A673 (cell line): ENCODE measurements at regions not wholly inside any gene's neighbourhood (a gene's known extent, or its start where the extent isn't known, plus 50 kb on each side); places are given as distances from the start of the nearest gene placed in this dataset.

Experiments used
- BruUV-seq: library from RNA; stranded (reverse); fragments of 400-500 nt; replicated peaks from 2 replicates; lab custom pipeline; 2021; lab: Mats Ljungman, UMichigan
- CTCF ChIA-PET: fragments of 300-600 bp; sonication (Branson Sonifier 250); formaldehyde crosslinking; loops from one replicate; lab custom pipeline; 2022; ENCODE audit warnings: antibody characterized with exemption; lab: Charles Lee
- POLR2A ChIA-PET: fragments of 300-600 bp; sonication (Branson Sonifier 250); formaldehyde crosslinking; loops from one replicate; lab custom pipeline; 2022; ENCODE audit warnings: antibody characterized with exemption; ENCODE audit not compliant: low non-redundant PET; lab: Charles Lee
- DNase-seq: peaks from one replicate; pipeline ENCODE4 v3.0.0-alpha.2; 2015; ENCODE audit warnings: low spot score
- H3K27ac ChIP-seq: fragments of 200-600 bp; sonication (generic); 2 replicates; pipeline ENCODE4 v1.5.1; 2016; ENCODE audit warnings: mixed run types, low read depth, mild to moderate bottlenecking, mixed read lengths, antibody characterized with exemption, low read length; ENCODE audit not compliant: poor library complexity, severe bottlenecking
- H3K27me3 ChIP-seq: fragments of 200-600 bp; sonication (generic); replicated peaks from 2 replicates; pipeline ENCODE4 v1.6.1; 2017; ENCODE audit warnings: mixed run types, low read depth, mild to moderate bottlenecking, mixed read lengths, antibody characterized with exemption, low read length; ENCODE audit not compliant: insufficient read depth, poor library complexity
- H3K36me3 ChIP-seq: fragments of 200-600 bp; sonication (generic); 2 replicates; pipeline ENCODE4 v1.6.1; 2016; ENCODE audit warnings: mixed run types, mild to moderate bottlenecking, mixed read lengths, antibody characterized with exemption, low read length; ENCODE audit not compliant: insufficient read depth, poor library complexity, severe bottlenecking
- H3K4me1 ChIP-seq: fragments of 200-600 bp; sonication (generic); 2 replicates; pipeline ENCODE4 v1.6.1; 2017; ENCODE audit warnings: mixed run types, mild to moderate bottlenecking, mixed read lengths, antibody characterized with exemption, low read length; ENCODE audit not compliant: insufficient read depth, poor library complexity, severe bottlenecking
- H3K4me3 ChIP-seq: fragments of 200-600 bp; sonication (generic); 2 replicates; pipeline ENCODE4 v1.5.1; 2016; ENCODE audit warnings: low read depth, mixed run types, mild to moderate bottlenecking, mixed read lengths, low read length; ENCODE audit not compliant: poor library complexity, severe bottlenecking
- H3K9me3 ChIP-seq: fragments of 200-600 bp; sonication (generic); 2 replicates; pipeline ENCODE4 v1.6.1; 2016; ENCODE audit warnings: mixed run types, low read depth, mild to moderate bottlenecking, mixed read lengths, antibody characterized with exemption, low read length; ENCODE audit not compliant: poor library complexity, severe bottlenecking
- EZH2 ChIP-seq: fragments of 200-600 bp; sonication (generic); IDR thresholded peaks from 2 replicates; pipeline ENCODE4 v1.6.1; 2017; ENCODE audit warnings: borderline replicate concordance, low read depth, mild to moderate bottlenecking, mixed read lengths, antibody characterized with exemption, low read length; ENCODE audit not compliant: poor library complexity, severe bottlenecking
- intact Hi-C: fragments of 100-400 bp; cut with micrococcal nuclease; formaldehyde crosslinking; loops from one replicate; pipeline ENCODE4 v1.10.0; 2022; ENCODE audit not compliant: unreplicated experiment
- TF ChIP-seq, protein P1 (sequence below): fragments of 300-800, 200-600 bp; sonication (generic); conservative IDR thresholded peaks from 2 replicates; pipeline ENCODE4 v1.5.1; 2017; ENCODE audit warnings: low read depth, mild to moderate bottlenecking, antibody characterized with exemption, low read length, moderate library complexity, mixed read lengths

DNA sequence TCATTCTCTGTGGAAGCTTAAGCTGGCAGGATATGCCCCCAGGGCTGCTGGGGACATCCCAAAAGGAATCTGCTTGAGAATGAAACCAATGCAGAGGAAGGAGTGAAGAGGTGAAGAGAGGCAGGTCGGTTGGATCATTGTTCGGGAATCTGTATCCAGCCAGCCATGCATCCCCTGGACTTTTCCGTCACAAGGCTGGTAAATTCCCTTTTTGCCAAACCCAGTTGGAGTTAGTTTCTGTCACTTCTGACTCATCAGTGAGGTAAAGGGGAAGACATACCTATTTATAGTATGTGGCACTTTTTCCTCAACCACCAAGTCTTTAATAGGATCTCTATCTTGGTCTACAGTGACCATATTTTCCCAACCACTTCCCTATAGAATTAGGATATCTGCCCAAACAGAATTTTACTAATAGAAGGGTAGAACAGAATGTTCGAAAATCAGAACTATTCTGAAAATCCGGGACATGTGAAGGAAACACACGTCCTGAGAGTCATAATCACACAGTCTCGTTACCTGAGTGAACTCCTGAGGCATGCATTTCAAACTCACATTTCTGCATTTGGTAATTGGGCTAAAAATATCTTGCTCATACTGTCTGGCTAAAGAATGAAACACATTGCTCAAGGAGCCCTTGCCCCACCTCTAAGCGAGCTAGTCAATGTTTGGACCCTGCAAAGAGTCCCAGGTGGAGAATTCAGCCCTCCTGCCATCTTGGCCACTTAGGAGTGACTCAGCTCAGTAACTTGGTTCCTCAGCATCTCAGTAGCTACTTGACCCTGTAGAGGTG, 289.7 kb upstream of the ADAMTS9 start:
- no peaks in the 10 kb centered on the region for H3K4me1 ChIP-seq
- CTCF ChIA-PET: no interaction called here
- intact Hi-C loops: no loop called here
- H3K4me3 ChIP-seq: no peak overlapping the region
- H3K9me3 ChIP-seq: no peaks in the 10 kb centered on the region
- TF ChIP-seq, protein P1, sequence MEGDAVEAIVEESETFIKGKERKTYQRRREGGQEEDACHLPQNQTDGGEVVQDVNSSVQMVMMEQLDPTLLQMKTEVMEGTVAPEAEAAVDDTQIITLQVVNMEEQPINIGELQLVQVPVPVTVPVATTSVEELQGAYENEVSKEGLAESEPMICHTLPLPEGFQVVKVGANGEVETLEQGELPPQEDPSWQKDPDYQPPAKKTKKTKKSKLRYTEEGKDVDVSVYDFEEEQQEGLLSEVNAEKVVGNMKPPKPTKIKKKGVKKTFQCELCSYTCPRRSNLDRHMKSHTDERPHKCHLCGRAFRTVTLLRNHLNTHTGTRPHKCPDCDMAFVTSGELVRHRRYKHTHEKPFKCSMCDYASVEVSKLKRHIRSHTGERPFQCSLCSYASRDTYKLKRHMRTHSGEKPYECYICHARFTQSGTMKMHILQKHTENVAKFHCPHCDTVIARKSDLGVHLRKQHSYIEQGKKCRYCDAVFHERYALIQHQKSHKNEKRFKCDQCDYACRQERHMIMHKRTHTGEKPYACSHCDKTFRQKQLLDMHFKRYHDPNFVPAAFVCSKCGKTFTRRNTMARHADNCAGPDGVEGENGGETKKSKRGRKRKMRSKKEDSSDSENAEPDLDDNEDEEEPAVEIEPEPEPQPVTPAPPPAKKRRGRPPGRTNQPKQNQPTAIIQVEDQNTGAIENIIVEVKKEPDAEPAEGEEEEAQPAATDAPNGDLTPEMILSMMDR: no peak
- no peak for DNase-seq
- no peak overlapping the region for H3K27ac ChIP-seq
- POLR2A ChIA-PET: no interaction called here
- H3K36me3 ChIP-seq: no peaks in the 10 kb centered on the region
- BruUV-seq: no TSS peak
- no peaks in the 10 kb centered on the region for H3K27me3 ChIP-seq

DNA sequence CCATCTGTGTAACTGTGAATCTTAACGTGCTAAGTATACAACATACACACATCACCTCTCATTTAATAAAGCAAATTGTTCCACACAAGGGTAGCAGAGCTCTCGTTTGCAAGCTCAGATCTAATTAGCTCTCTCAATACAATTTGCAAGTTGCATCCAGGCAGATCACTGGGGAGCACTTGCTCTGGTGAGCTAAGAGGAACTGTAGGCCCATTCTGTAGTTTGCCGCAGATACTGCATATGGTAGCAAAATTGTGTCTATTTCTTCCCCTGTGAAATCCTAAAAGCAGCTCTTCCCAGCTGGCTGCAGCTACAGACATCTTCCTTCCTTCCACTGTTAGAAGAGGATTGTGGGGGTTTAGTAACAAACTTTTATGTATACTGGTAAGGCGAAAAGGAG, 288.7 kb upstream of the ADAMTS9 start:
- no peaks in the 10 kb centered on the region for H3K9me3 ChIP-seq
- H3K4me3 ChIP-seq: no peak overlapping the region
- BruUV-seq: no TSS peak
- H3K4me1 ChIP-seq: no peaks in the 10 kb centered on the region
- no peaks in the 10 kb centered on the region for H3K27me3 ChIP-seq
- ChIA-PET CTCF (no interaction called here), POLR2A (no interaction called here)
- TF ChIP-seq EZH2: no peak
- H3K27ac ChIP-seq: no peak overlapping the region
- no peaks in the 10 kb centered on the region for H3K36me3 ChIP-seq
- intact Hi-C loops: no loop called here
- no peak for DNase-seq

DNA sequence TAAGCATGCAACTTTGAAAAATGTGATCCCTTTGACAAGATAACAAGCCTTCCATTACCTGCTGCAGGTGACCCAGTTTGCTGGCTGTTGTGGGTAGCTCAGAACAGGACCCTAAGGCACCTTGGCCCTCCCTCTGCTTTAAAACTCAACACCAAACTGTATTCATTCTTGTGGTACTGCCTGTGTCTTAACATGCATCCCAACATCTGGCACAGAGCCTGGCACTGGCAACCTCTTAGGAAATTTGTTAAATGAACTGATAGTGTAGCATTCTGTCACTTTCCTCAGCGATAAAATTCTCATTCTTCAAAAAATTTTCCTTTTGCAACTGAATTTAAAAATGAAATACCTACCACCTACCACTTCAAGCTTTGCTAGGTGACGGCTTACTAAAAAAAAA, 287.3 kb upstream of the ADAMTS9 start:
- no TSS peak for BruUV-seq
- no peaks in the 10 kb centered on the region for H3K36me3 ChIP-seq
- TF ChIP-seq, protein P1: no peak
- TF ChIP-seq EZH2: no peak
- no peak overlapping the region for H3K4me3 ChIP-seq
- no peak overlapping the region for H3K27ac ChIP-seq
- H3K4me1 ChIP-seq: no peaks in the 10 kb centered on the region
- H3K27me3 ChIP-seq: no peaks in the 10 kb centered on the region
- POLR2A ChIA-PET: no interaction called here
- CTCF ChIA-PET: no interaction called here
- intact Hi-C loops: no loop called here
- H3K9me3 ChIP-seq: no peaks in the 10 kb centered on the region
- DNase-seq: no peak

DNA sequence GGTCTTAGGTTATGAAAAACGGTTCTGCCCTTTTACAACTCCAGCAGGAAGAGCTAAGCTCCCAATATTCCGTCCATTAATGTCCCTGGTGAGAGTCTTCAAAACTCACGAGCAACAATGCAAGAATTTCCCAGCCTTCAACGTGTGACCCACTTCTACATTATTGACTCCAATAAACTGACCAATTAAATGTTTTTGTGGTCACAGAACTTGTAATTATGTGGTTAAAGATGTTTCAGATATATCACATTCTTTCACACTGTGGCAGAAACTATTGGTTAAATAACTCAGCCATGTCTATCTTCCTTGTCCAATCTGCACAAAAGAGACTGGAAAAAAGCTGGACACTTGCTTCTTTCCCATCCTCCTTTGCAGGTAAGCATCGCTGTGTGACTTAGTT, 286.6 kb upstream of the ADAMTS9 start:
- Histone ChIP-seq H3K4me1 (no peaks in the 10 kb centered on the region), H3K27ac (no peak overlapping the region), H3K9me3 (no peaks in the 10 kb centered on the region), H3K4me3 (no peak overlapping the region), H3K27me3 (no peaks in the 10 kb centered on the region), H3K36me3 (no peaks in the 10 kb centered on the region)
- ChIA-PET CTCF (no interaction called here), POLR2A (no interaction called here)
- BruUV-seq: no TSS peak
- TF ChIP-seq EZH2: no peak
- TF ChIP-seq, protein P1: no peak
- intact Hi-C loops: no loop called here
- DNase-seq: no peak
